ENCODE measurements at regions not wholly inside any gene's neighbourhood (a gene's known extent, or its start where the extent isn't known, plus 50 kb on each side); places are given as distances from the start of the nearest gene placed in this dataset.
"Not testable (repeated sequence)": the region's sequence is repeated elsewhere in the genome, so short reads cannot be mapped to it uniquely, and the experiment has no call there.

DNA sequence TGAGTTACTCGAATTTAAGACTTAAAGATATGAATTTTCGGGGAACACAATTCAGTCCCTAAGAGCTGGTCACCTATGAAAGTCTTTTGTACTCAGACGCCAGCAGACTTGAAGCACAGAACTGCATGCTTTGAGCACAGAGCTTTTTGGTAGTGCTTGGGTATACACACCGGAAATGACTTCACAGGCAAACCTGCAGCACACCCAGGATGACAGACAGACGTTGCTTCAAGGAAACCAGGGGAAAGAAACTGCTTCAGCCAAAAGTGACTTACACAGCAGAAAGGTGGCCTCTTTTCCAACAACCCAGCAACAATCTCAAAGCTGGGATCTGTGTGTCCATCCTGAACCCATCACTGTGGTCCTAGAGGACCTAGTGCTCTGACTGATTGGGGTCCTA lies 975.1 kb downstream of the AACS start:
- no peaks in the 10 kb centered on the region for H4K20me1 ChIP-seq (ENCODE audit: insufficient read depth, low read length)
- H3K9me2 ChIP-seq (ENCODE audit: insufficient read depth, low read length), result no peaks in the 10 kb centered on the region
- H3K4me2 ChIP-seq (ENCODE audit: low read length), result no peak overlapping the region
- no peaks in the 10 kb centered on the region for H3K4me1 ChIP-seq (ENCODE audit: insufficient read depth, low read length, poor library complexity, severe bottlenecking)
- H3K9me3 ChIP-seq (ENCODE audit: low read length), result no peaks in the 10 kb centered on the region
- CTCF ChIA-PET (ENCODE audit: unreplicated experiment), result no interaction called here
- BruUV-seq (replicated peaks), result no TSS peak
- no peak overlapping the region for H3K27ac ChIP-seq (ENCODE audit: low read depth, low read length, poor library complexity, severe bottlenecking)
- no peaks in the 10 kb centered on the region for H3K36me3 ChIP-seq (ENCODE audit: insufficient read depth, low read length)
- no peak for TF ChIP-seq EZH2phosphoT487 (IDR thresholded peaks at IDR 0.05; ENCODE audit: borderline replicate concordance, low read depth, low read length)
- TF ChIP-seq, protein P1, sequence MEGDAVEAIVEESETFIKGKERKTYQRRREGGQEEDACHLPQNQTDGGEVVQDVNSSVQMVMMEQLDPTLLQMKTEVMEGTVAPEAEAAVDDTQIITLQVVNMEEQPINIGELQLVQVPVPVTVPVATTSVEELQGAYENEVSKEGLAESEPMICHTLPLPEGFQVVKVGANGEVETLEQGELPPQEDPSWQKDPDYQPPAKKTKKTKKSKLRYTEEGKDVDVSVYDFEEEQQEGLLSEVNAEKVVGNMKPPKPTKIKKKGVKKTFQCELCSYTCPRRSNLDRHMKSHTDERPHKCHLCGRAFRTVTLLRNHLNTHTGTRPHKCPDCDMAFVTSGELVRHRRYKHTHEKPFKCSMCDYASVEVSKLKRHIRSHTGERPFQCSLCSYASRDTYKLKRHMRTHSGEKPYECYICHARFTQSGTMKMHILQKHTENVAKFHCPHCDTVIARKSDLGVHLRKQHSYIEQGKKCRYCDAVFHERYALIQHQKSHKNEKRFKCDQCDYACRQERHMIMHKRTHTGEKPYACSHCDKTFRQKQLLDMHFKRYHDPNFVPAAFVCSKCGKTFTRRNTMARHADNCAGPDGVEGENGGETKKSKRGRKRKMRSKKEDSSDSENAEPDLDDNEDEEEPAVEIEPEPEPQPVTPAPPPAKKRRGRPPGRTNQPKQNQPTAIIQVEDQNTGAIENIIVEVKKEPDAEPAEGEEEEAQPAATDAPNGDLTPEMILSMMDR (conservative IDR thresholded peaks at IDR 0.05; ENCODE audit: low read length), result no peak
- intact Hi-C loops (cut with micrococcal nuclease; ENCODE audit: unreplicated experiment), result no loop called here
- H3K79me2 ChIP-seq (ENCODE audit: insufficient read depth, low read depth, low read length), result no peaks in the 10 kb centered on the region
- DNase-seq (ENCODE audit: low spot score), result no peak
- H2AFZ ChIP-seq (ENCODE audit: low read length), result no peak overlapping the region
- POLR2A ChIA-PET, result no interaction called here
- H3K4me3 ChIP-seq (ENCODE audit: low read depth, low read length, poor library complexity, severe bottlenecking), result no peak overlapping the region

DNA sequence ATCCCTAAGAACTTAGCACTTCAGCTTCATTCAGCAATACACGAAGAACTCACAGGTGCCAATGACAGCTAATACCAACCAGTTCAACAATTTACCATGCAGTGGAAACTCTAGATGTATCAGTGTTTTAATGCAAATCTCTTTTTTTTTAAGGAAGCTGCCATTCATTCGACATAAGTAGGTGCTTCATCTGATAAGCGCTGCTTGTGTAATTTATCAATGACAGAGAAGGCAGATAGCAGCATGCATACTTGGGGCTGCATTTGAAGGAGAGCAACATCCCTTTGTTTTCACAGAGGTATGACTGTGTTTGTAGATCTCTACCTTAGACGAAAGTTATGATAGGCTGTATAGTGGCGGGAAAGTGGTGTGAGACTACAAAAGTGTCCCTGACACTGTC lies 977.1 kb downstream of the AACS start:
- H3K79me2 ChIP-seq (ENCODE audit: insufficient read depth, low read depth, low read length), result no peaks in the 10 kb centered on the region
- H3K9me2 ChIP-seq (ENCODE audit: insufficient read depth, low read length), result no peaks in the 10 kb centered on the region
- H3K27ac ChIP-seq (ENCODE audit: low read depth, low read length, poor library complexity, severe bottlenecking), result no peak overlapping the region
- no peaks in the 10 kb centered on the region for H3K9me3 ChIP-seq (ENCODE audit: low read length)
- intact Hi-C loops (cut with micrococcal nuclease; ENCODE audit: unreplicated experiment), result no loop called here
- H4K20me1 ChIP-seq (ENCODE audit: insufficient read depth, low read length), result no peaks in the 10 kb centered on the region
- ChIA-PET CTCF (ENCODE audit: unreplicated experiment) (no interaction called here), POLR2A (no interaction called here)
- DNase-seq (ENCODE audit: low spot score), result no peak
- H3K4me3 ChIP-seq (ENCODE audit: low read depth, low read length, poor library complexity, severe bottlenecking), result no peak overlapping the region
- TF ChIP-seq, protein P1 (conservative IDR thresholded peaks at IDR 0.05; ENCODE audit: low read length), result no peak
- TF ChIP-seq EZH2phosphoT487 (IDR thresholded peaks at IDR 0.05; ENCODE audit: borderline replicate concordance, low read depth, low read length), result no peak
- no peak overlapping the region for H3K4me2 ChIP-seq (ENCODE audit: low read length)
- no peaks in the 10 kb centered on the region for H3K36me3 ChIP-seq (ENCODE audit: insufficient read depth, low read length)
- no peak overlapping the region for H2AFZ ChIP-seq (ENCODE audit: low read length)
- BruUV-seq (replicated peaks), result no TSS peak
- no peaks in the 10 kb centered on the region for H3K4me1 ChIP-seq (ENCODE audit: insufficient read depth, low read length, poor library complexity, severe bottlenecking)

DNA sequence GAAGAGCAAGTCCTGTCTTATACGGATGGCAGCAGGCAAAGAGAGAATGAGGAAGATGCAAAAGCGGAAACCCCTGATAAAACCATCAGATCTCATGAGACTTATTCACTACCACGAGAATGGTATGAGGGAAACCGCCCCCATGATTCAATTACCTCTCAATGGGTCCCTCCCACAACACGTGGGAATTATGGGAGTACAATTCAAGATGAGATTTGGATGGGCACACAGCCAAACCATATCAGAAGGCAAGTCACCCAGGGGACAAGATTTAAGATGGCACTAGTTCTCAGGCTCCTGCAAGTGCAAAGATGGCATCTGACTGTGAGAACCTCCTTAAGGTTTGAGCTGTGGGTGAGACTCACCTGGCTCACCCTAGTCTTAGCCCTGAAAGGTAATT lies 984.3 kb downstream of the AACS start:
- intact Hi-C loops (cut with micrococcal nuclease; ENCODE audit: unreplicated experiment); H3K4me2 ChIP-seq (ENCODE audit: low read length); H3K9me2 ChIP-seq (ENCODE audit: insufficient read depth, low read length); H3K4me1 ChIP-seq (ENCODE audit: insufficient read depth, low read length, poor library complexity, severe bottlenecking); BruUV-seq (replicated peaks); H3K79me2 ChIP-seq (ENCODE audit: insufficient read depth, low read depth, low read length); H3K4me3 ChIP-seq (ENCODE audit: low read depth, low read length, poor library complexity, severe bottlenecking); CTCF ChIA-PET (ENCODE audit: unreplicated experiment); H3K27ac ChIP-seq (ENCODE audit: low read depth, low read length, poor library complexity, severe bottlenecking); H3K9me3 ChIP-seq (ENCODE audit: low read length); H3K36me3 ChIP-seq (ENCODE audit: insufficient read depth, low read length); DNase-seq (ENCODE audit: low spot score); POLR2A ChIA-PET; H2AFZ ChIP-seq (ENCODE audit: low read length); H4K20me1 ChIP-seq (ENCODE audit: insufficient read depth, low read length): not testable (repeated sequence)
